OCI-LY3 (cell line): ENCODE measurements at regions not wholly inside any gene's neighbourhood (a gene's known extent, or its start where the extent isn't known, plus 50 kb on each side); places are given as distances from the start of the nearest gene placed in this dataset.

Experiments used
- CTCF ChIP-seq: fragments of 200-600, 300-600 bp; sonication (generic); IDR thresholded peaks from 2 replicates; pipeline ENCODE4 v1.5.1; 2014; ENCODE audit warnings: antibody characterized with exemption, low read length, low read depth
- EZH2phosphoT487 ChIP-seq: fragments of 200-600 bp; shearing (Covaris generic); IDR thresholded peaks from 2 replicates; pipeline ENCODE4 v1.6.1; 2018; ENCODE audit warnings: antibody characterized with exemption, mixed run types, low read depth

- TF ChIP-seq CTCF (no peak), EZH2phosphoT487 (no peak)
Observed at GRCh38 chr7:80078886-80079285, 55.7 kb upstream of the GNAI1 start.
